ENCODE measurements at regions not wholly inside any gene's neighbourhood (a gene's known extent, or its start where the extent isn't known, plus 50 kb on each side); places are given as distances from the start of the nearest gene placed in this dataset.

GRCh38 chr3:163450698-163451097 lies 1627.6 kb downstream of the SI start:
- H3K27me3 Mint-ChIP-seq, result no peaks in the 10 kb centered on the region
- no peaks in the 10 kb centered on the region for H3K4me1 Mint-ChIP-seq
- no peak for DNase-seq
- no peaks in the 10 kb centered on the region for H3K4me1 ChIP-seq (ENCODE audit: insufficient read depth, low read length)
- H3K36me3 ChIP-seq (ENCODE audit: insufficient read depth, low read length), result no peaks in the 10 kb centered on the region
- no peak overlapping the region for H3K4me3 Mint-ChIP-seq
- no peak overlapping the region for H3K27ac Mint-ChIP-seq
- intact Hi-C loops (cut with micrococcal nuclease), result no loop called here
- POLR2A ChIA-PET (ENCODE audit: partially characterized antibody), result no interaction called here
- H3K36me3 Mint-ChIP-seq, result no peaks in the 10 kb centered on the region
- peaks cover 0 to 10% (median 7%) of the 10 kb centered on the region in 8 donors for H3K9me3 Mint-ChIP-seq
- H3K27me3 ChIP-seq (ENCODE audit: insufficient read depth, low read length), result no peaks in the 10 kb centered on the region
- no peak overlapping the region for H3K27ac ChIP-seq (ENCODE audit: low read depth, low read length)
- H3K9me3 ChIP-seq (ENCODE audit: control insufficient read depth in 1 of 2, low read length in 2 of 2), result no peaks in the 10 kb centered on the region
- CTCF ChIA-PET (ENCODE audit: partially characterized antibody), result no interaction called here
- no peak overlapping the region for H3K4me3 ChIP-seq (ENCODE audit: low read length in 2 of 2)

DNA sequence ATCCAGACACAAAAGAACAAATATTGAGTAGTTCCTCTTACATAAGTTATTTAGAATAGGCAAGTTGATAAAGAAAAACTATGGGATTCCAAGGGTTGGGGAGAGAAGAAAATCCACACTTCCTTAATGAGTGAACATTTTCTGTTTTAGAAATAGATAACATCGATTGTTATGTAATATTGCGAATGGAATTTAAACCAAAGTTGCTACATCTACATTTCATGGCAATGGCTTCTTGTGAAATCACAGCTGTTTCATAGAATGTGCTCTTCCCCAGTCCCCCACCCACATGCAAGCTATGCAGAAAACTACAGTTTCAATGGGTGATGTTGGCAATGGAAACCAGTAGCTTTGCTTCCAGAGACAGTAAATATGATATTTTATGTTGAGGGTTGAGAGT lies 1639.5 kb downstream of the SI start:
- Mint-ChIP-seq H3K36me3 (no peaks in the 10 kb centered on the region), H3K4me1 (no peaks in the 10 kb centered on the region), H3K9me3 (peaks cover 0 to 8% (median 5%) of the 10 kb centered on the region in 8 donors), H3K27ac (no peak overlapping the region), H3K27me3 (no peaks in the 10 kb centered on the region), H3K4me3 (no peak overlapping the region)
- Histone ChIP-seq H3K36me3 (ENCODE audit: insufficient read depth, low read length) (no peaks in the 10 kb centered on the region), H3K27ac (ENCODE audit: low read depth, low read length) (no peak overlapping the region), H3K4me3 (ENCODE audit: low read length in 2 of 2) (no peak overlapping the region), H3K27me3 (ENCODE audit: insufficient read depth, low read length) (no peaks in the 10 kb centered on the region), H3K9me3 (ENCODE audit: control insufficient read depth in 1 of 2, low read length in 2 of 2) (no peaks in the 10 kb centered on the region), H3K4me1 (ENCODE audit: insufficient read depth, low read length) (no peaks in the 10 kb centered on the region)
- DNase-seq, result no peak
- intact Hi-C loops (cut with micrococcal nuclease), result no loop called here
- ChIA-PET POLR2A (ENCODE audit: partially characterized antibody) (no interaction called here), CTCF (ENCODE audit: partially characterized antibody) (no interaction called here)

DNA sequence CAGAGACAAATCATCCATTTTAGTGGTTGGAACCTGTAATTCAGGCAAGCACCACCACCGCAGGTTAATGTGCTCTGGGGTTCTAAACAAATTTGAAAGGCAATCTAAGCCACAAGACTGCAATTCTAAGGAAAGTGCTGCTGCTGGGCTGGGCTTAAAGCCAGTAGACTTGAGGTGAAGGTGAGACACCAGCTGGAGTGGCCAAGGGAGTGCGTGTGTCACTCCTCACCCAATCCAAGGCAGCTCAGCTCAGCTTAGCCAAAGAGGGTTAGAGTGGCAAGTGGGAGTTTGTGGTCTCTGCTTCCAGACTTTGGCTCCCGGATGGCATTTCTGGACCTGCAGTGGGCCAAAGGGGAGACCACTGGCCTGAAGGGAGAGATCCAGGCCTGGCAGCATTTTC lies 1655.6 kb downstream of the SI start:
- no peak overlapping the region for H3K27ac Mint-ChIP-seq

GRCh38 chr3:163391407-163392181 lies 1686.7 kb downstream of the SI start:
- DNase-seq, result no peak

More for the DNA sequence above, 1655.6 kb downstream of the SI start:
- POLR2A ChIA-PET (ENCODE audit: partially characterized antibody), result no interaction called here
- Mint-ChIP-seq H3K4me1 (no peaks in the 10 kb centered on the region), H3K9me3 (peaks cover 2 to 11% (median 5%) of the 10 kb centered on the region in 8 donors), H3K36me3 (no peaks in the 10 kb centered on the region), H3K27me3 (no peaks in the 10 kb centered on the region), H3K4me3 (no peak overlapping the region)
- Histone ChIP-seq H3K9me3 (ENCODE audit: control insufficient read depth in 1 of 2, low read length in 2 of 2) (no peaks in the 10 kb centered on the region), H3K27me3 (ENCODE audit: insufficient read depth, low read length) (no peaks in the 10 kb centered on the region), H3K36me3 (ENCODE audit: insufficient read depth, low read length) (no peaks in the 10 kb centered on the region), H3K4me1 (ENCODE audit: insufficient read depth, low read length) (no peaks in the 10 kb centered on the region), H3K27ac (ENCODE audit: low read depth, low read length) (no peak overlapping the region), H3K4me3 (ENCODE audit: low read length in 2 of 2) (no peak overlapping the region)
- no peak for DNase-seq
- CTCF ChIA-PET (ENCODE audit: partially characterized antibody), result no interaction called here
- intact Hi-C loops (cut with micrococcal nuclease), result no loop called here

GRCh38 chr3:163384383-163384782 lies 1693.9 kb downstream of the SI start:
- POLR2A ChIA-PET (ENCODE audit: partially characterized antibody), result no interaction called here
- no peaks in the 10 kb centered on the region for H3K27me3 Mint-ChIP-seq
- peaks cover 0 to 6% (median 3%) of the 10 kb centered on the region in 8 donors for H3K9me3 Mint-ChIP-seq

More at GRCh38 chr3:163391407-163392181, 1686.7 kb downstream of the SI start:
- H3K4me1 ChIP-seq (ENCODE audit: insufficient read depth, low read length), result no peaks in the 10 kb centered on the region
- H3K27me3 ChIP-seq (ENCODE audit: insufficient read depth, low read length), result no peaks in the 10 kb centered on the region
- H3K4me3 Mint-ChIP-seq, result no peak overlapping the region
- no peak overlapping the region for H3K27ac ChIP-seq (ENCODE audit: low read depth, low read length)
- H3K27ac Mint-ChIP-seq, result no peak overlapping the region
- H3K27me3 Mint-ChIP-seq, result no peaks in the 10 kb centered on the region
- H3K36me3 ChIP-seq (ENCODE audit: insufficient read depth, low read length), result no peaks in the 10 kb centered on the region
- ChIA-PET POLR2A (ENCODE audit: partially characterized antibody) (no interaction called here), CTCF (ENCODE audit: partially characterized antibody) (no interaction called here)
- H3K36me3 Mint-ChIP-seq, result no peaks in the 10 kb centered on the region
- H3K9me3 ChIP-seq (ENCODE audit: control insufficient read depth in 1 of 2, low read length in 2 of 2), result peaks cover 0 to 4% of the 10 kb centered on the region in 2 donors
- intact Hi-C loops (cut with micrococcal nuclease), result no loop called here
- H3K4me3 ChIP-seq (ENCODE audit: low read length in 2 of 2), result no peak overlapping the region
- H3K4me1 Mint-ChIP-seq, result no peaks in the 10 kb centered on the region
- peaks cover 0 to 17% (median 6%) of the 10 kb centered on the region in 8 donors for H3K9me3 Mint-ChIP-seq

GRCh38 chr3:163382183-163382582 lies 1696.1 kb downstream of the SI start:
- H3K27ac Mint-ChIP-seq, result no peak overlapping the region
- H3K9me3 Mint-ChIP-seq, result peaks cover 0 to 9% (median 2%) of the 10 kb centered on the region in 8 donors
- H3K4me3 Mint-ChIP-seq, result no peak overlapping the region
- Histone ChIP-seq H3K36me3 (ENCODE audit: insufficient read depth, low read length) (no peaks in the 10 kb centered on the region), H3K4me3 (ENCODE audit: low read length in 2 of 2) (no peak overlapping the region), H3K9me3 (ENCODE audit: control insufficient read depth in 1 of 2, low read length in 2 of 2) (no peaks in the 10 kb centered on the region), H3K27ac (ENCODE audit: low read depth, low read length) (no peak overlapping the region), H3K4me1 (ENCODE audit: insufficient read depth, low read length) (no peaks in the 10 kb centered on the region), H3K27me3 (ENCODE audit: insufficient read depth, low read length) (no peaks in the 10 kb centered on the region)
- H3K4me1 Mint-ChIP-seq, result no peaks in the 10 kb centered on the region
- ChIA-PET POLR2A (ENCODE audit: partially characterized antibody) (no interaction called here), CTCF (ENCODE audit: partially characterized antibody) (no interaction called here)
- DNase-seq, result no peak
- H3K36me3 Mint-ChIP-seq, result no peaks in the 10 kb centered on the region
- H3K27me3 Mint-ChIP-seq, result no peaks in the 10 kb centered on the region
- intact Hi-C loops (cut with micrococcal nuclease), result no loop called here

More at GRCh38 chr3:163384383-163384782, 1693.9 kb downstream of the SI start:
- H3K27me3 ChIP-seq (ENCODE audit: insufficient read depth, low read length), result no peaks in the 10 kb centered on the region
- no peaks in the 10 kb centered on the region for H3K36me3 ChIP-seq (ENCODE audit: insufficient read depth, low read length)
- Mint-ChIP-seq H3K36me3 (no peaks in the 10 kb centered on the region), H3K4me1 (no peaks in the 10 kb centered on the region), H3K4me3 (no peak overlapping the region), H3K27ac (no peak overlapping the region)
- no peaks in the 10 kb centered on the region for H3K9me3 ChIP-seq (ENCODE audit: control insufficient read depth in 1 of 2, low read length in 2 of 2)
- no peak overlapping the region for H3K4me3 ChIP-seq (ENCODE audit: low read length in 2 of 2)
- no peak overlapping the region for H3K27ac ChIP-seq (ENCODE audit: low read depth, low read length)
- CTCF ChIA-PET (ENCODE audit: partially characterized antibody), result no interaction called here
- no peak for DNase-seq
- no peaks in the 10 kb centered on the region for H3K4me1 ChIP-seq (ENCODE audit: insufficient read depth, low read length)
- intact Hi-C loops (cut with micrococcal nuclease), result no loop called here

GRCh38 chr3:163368168-163368567 lies 1710.1 kb downstream of the SI start:
- H3K4me1 ChIP-seq (ENCODE audit: insufficient read depth, low read length), result no peaks in the 10 kb centered on the region
- no peak overlapping the region for H3K4me3 ChIP-seq (ENCODE audit: low read length in 2 of 2)
- no peaks in the 10 kb centered on the region for H3K36me3 Mint-ChIP-seq
- POLR2A ChIA-PET (ENCODE audit: partially characterized antibody), result no interaction called here
- H3K9me3 ChIP-seq (ENCODE audit: control insufficient read depth in 1 of 2, low read length in 2 of 2), result peaks cover 0 to 5% of the 10 kb centered on the region in 2 donors
- no peak overlapping the region for H3K4me3 Mint-ChIP-seq
- no peak for DNase-seq
- H3K9me3 Mint-ChIP-seq, result peaks cover 4 to 13% (median 7%) of the 10 kb centered on the region in 8 donors
- H3K27ac Mint-ChIP-seq, result no peak overlapping the region
- H3K4me1 Mint-ChIP-seq, result no peaks in the 10 kb centered on the region
- H3K27ac ChIP-seq (ENCODE audit: low read depth, low read length), result no peak overlapping the region
- CTCF ChIA-PET (ENCODE audit: partially characterized antibody), result no interaction called here
- H3K27me3 Mint-ChIP-seq, result no peaks in the 10 kb centered on the region
- no peaks in the 10 kb centered on the region for H3K36me3 ChIP-seq (ENCODE audit: insufficient read depth, low read length)
- intact Hi-C loops (cut with micrococcal nuclease), result no loop called here
- H3K27me3 ChIP-seq (ENCODE audit: insufficient read depth, low read length), result no peaks in the 10 kb centered on the region

Measured in CD4-positive, alpha-beta memory T cell (primary cell).